Stimulated activated CD4-positive, alpha-beta T cell treated with anti-CD3 and anti-CD28 coated beads, Interleukin-1b, Interleukin-23, amount 100 ng/mL, for 48 hours (primary cell): ENCODE measurements at regions not wholly inside any gene's neighbourhood (a gene's known extent, or its start where the extent isn't known, plus 50 kb on each side); places are given as distances from the start of the nearest gene placed in this dataset.

Experiments
- DNase-seq: peaks from one replicate; pipeline ENCODE4 v3.0.0-alpha.2; 2020

DNA sequence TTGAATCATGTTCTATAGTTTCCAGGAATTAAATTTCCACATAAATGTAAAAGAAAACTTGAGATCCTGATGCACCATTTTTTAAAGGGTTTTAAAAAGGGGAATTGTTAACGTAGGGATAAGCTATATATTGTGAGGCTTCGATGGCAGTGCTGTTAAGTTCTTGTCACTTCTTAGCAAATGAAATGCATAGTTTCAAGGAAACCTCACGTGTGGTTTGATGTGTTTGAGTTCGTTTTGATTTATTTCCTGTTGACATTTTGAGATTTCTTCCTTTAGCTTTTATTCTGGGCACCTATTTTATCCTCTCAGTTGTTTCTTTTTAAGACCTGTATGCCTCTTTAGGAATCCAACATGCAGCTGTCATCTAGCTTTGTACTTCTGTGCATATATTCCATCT lies 301.0 kb downstream of the DOCK8 start:
- DNase-seq: no peak

DNA sequence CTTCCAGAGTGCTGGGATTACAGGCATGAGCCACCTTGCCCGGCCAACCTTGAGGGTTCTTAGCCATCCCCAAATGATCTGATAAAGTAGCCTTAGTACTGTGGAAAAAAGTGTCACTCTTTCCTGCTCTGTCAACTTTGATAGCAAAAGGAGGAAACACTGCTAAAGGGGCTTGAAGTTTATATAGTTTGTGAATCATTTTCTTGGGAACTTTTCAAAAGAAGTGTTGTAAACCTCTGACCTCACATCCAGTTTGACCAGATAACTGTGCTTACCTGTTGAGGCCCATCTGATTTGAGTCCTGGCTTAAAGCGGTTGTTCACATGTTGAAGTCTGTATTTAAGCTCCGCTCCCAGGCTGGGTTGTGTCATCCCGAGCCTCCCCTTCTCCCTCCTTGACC lies 303.3 kb downstream of the DOCK8 start:
- no peak for DNase-seq

DNA sequence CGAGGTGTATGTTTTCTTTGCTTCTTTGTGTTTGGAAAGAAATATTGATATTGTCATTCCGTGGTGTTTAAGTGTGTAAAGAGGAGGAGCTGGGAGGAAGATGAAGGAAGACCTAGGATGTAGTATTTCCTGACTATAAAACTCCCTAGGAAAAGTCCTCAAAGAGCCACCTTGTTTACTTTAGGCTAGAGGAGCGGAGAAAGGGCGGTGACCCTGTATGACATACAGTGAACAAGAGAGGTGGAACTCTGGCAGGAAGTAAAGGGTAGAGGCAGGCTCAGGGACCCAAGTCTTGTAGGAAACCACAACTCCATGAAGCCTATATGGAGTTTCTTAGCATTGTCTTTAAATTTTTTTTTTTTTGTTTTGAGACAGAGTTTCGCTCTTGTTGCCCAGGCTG lies 303.9 kb downstream of the DOCK8 start:
- no peak for DNase-seq

DNA sequence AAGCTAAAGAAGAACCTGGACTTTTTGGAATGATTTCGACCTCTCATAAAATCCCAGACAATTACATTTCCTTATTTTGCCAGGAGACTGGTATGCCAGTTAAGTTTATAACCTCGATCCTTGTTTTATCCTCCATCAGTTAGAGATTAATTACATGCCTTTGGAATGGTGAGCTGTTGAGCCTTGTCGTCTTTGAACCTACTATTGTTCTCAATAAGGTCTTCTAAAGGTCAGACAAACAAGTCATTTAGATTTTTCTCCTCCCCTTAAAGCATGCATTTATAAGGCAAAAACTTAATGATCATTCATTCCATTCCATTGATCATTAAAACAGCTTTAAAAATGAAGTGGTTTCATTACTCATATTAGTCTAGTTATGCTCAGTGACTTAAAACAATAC lies 304.9 kb downstream of the DOCK8 start:
- no peak for DNase-seq

DNA sequence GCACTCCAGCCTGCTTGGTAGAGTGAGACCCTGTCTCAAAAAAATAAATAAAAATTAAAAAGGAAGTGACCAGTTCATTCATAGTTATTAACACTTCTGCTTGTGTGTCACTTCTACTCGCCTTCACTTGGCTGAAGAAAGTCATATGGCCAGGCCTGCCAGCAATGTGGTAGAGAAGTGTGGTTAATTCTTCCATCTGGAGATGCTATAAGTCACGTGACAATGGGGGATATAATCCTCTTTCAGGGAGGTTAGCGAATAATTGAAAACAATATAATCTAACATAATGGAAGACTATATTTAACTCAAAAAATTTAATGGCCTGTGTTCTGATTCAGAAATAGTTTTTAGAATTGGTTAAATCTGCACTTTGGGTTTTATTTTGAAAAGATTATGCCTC lies 305.6 kb downstream of the DOCK8 start:
- no peak for DNase-seq

DNA sequence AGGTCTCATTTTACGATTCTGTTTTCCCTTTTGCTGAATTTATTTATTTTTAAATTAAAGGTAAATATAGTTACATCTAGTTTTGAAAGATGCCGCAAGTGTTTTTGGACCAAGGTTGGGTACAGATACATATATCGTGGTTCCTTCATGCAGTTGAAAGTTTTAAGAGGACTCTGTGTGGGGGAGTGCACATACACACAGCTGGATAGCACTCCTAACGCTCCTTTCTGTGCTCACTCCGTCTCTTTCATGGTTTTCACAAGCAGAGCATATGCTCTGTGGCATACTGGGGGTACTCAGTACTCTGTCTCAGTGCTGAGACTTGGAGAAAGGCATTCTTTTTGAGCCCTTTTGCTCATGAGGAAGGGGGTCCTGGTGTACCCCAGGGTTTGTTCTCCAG lies 307.5 kb downstream of the DOCK8 start:
- DNase-seq: no peak

DNA sequence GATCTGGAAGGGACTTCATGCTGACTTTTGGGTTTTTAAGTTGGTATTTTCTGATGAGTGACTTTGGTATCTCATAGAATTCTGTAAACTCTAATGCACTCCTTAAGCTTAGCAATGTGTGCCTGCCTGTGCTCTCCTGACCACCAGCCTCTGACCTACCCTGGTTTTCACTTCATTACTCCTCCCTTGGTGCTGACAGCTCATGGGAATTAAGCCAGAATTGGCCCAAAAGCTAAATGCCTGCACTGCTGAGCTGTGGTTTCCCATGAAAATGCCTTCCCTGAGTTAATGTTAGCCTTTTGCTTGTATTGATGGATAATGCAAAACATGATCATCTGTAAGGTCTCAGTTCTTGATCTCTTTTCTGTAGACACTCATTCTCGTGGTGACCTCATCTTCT lies 308.0 kb downstream of the DOCK8 start:
- no peak for DNase-seq

DNA sequence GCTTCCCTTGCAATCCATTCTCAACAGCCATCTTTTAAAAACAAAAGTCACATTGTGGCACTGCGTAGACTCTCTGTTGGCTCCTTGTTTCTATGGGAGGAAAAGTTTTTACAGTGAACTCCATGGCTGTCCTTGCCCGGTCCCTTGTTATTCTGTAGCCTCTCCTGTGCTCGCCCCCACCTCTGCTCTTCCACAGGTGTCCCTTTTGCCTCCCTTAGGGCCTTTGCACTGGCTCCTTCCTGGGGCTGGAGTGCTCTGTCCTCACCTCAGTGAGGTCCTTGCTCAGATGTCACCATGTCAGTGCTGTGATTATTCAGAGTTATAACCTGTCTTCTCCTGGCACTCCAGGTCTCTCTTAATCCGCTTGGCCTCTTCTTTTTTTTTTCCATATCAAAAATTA lies 308.8 kb downstream of the DOCK8 start:
- no peak for DNase-seq

DNA sequence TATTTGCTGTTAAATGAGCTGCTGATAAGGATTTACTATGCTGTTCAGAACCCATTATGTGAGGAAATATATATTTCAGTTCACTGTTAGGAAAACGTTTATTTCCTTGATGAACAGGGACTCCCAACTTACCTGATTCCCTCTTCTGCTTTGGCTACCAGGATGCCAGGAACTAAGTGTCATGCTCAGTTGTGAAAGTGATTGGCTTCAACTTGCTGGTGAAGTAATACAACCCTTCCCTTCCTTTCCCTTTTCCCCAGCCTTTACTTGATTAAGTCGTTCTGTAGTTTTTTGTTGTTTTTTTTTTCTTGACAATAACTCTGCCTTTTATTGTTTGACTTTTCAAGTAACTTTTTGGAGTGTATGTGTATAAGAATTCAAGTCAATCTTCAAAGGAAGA lies 309.3 kb downstream of the DOCK8 start:
- DNase-seq: no peak

DNA sequence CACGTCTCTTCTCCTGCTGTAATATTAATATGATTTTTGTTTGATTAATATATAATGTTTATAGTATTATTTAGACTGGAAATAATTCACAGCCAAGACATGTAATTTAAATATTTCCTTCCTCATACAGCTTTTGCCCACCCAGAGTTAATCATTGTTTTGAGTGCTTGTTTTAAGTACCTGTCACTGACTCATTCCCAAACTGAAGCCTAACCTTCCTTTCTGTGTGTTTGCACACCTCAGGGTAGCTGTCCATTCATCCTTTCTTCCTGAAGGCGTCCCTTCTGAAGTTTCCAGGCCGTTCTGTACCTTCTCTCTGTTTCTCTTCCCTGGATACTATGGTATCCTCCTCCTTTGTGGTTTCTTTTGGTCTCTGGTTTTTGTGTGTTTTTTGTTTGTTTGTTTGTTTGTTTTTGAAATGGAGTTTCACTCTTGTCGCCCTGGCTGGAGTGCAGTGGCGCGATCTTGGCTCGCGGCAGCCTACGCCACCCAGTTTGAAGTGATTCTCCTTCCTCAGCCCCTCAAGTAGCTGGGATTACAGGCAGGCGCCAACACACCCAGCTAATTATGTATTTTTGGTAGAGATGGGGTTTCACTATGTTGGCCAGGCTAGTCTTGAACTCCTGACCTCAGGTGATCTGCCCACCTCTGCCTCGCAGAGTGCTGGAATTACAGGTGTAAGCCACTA lies 312.4 kb downstream of the DOCK8 start:
- DNase-seq: no peak

DNA sequence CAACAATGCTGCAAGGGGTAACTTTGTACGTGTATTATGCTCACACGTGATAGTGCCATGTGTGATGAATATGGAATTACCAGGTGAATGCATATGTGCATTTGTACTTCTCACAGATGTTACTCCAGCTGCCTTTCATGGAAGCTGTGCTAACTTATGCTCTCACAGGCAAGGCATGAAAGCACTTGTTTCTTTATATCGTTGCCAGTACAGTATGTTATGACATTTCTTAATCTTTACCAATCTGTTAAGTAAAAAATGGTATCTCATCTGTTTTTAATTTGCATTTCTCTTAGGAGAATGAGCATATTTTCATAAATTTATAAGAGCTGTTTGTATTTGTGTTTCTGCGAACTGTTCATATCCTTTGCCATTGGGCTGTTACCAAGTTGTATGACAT lies 311.8 kb upstream of the DMRT1 start:
- DNase-seq: no peak

DNA sequence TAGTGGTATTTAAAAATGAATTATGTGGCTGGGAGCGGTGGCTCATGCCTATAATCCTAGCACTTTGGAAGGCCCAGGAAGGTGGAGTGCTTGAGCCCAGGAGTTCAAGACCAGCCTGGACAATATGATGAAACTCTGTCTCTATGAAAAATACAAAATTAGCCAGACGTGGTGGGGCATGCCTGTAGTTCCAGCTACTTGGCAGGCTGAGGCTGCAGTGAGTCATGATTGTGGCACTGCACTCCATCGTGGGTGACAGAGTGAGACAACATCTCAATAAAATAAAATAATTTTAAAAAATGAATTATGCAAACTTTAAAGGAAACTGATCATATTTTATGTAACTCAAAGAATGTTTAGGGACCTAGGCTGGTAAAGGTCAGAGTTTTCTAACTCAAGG lies 310.8 kb upstream of the DMRT1 start:
- no peak for DNase-seq

DNA sequence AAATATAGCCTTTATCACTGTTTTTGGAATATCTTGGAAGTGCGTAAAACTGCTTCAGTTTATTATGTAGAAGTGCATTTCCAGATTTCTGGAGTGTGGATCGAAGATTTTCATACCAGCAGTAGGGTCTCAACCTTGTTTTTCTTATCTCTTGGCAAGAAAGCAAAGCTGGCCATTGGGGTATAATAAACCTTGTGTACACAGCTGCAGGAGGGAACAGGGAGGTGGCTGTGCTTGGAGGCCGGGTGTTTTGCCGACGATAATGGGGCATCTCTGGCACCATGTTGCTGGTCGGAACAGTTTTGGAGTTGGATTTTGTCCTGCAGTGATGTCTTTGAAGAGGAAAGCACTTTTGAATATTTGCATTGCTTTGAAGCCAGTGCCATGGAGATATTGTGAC lies 308.8 kb upstream of the DMRT1 start:
- DNase-seq: no peak

DNA sequence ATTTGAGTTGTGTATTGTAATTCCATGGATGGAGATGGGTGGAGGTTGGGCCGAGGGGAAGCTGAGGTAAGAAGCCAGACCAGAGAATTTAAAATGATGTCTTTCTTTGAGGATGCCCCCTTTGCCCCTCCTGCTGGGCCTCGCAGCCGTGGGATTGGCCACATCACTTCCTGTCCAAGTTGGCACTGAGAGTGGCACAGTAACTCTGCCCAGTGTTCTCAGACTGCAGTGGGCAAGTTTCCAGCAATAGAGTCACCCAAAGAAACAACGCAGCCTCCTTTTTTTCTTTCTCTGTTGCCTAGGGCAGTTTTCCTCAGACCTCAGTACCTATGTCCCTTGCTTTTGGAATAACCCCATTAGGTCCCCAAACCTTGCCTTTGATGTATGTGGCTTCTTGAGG lies 306.6 kb upstream of the DMRT1 start:
- DNase-seq: no peak

DNA sequence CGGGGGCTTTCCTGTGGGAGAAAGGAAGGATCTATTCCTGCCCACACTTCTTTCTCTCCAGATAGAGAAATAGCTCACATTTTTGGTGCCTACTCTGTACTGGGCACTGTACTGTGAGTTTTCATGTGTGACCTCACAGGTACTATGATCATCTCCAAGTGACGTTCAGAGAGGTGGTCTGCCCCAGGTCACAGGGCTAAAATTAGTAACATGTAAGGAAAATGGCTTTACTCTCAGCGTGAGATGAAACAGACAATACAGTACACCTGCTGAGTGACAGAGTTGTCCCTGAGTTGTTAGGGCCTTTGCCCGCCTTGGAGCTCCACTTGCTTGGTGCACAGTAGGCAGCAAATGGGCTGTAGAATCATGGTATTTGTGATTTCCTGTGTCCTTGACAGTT lies 306.1 kb upstream of the DMRT1 start:
- no peak for DNase-seq

DNA sequence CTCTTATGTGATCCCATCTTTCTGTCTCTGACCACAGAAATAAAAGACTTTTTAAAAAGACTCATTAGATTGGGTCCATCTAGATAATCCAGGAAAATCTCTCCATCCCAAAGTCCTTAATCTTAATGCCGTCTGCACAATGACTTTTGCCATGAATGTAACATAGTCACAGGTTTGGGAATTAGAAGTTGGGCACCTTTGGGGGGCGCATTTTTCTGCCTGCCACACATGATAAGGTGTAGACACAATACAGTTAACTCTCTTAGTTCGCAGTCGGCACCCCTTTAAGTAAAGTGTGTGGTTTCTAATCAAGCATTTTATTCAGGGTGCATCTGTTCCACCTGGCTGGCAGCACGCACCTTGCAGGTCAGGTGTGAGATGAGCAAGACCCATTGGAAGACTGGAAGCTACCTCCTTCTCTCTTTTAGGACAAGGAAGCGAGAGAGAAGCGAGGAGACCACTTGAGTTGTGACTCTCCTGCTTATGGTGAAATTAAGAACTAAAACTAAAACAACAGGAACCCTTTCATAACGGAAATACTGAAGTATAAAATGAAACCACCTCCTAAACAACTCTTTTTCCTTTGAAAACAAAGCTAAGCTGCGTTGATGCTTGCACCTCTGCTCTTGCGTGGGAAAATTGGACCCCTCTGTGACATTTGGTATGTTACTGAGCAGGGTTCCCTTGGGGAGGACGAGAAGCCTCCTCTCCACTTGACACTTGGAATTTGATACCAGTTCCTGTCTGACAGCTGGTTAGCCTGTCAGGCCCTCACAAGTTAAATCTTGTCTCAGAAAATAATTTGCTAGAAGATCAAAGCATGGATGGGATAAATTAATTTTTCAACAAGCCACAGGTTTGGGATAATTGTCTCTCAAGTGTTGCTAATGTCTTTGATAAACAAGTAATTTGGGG lies 304.6 kb upstream of the DMRT1 start:
- no peak for DNase-seq

DNA sequence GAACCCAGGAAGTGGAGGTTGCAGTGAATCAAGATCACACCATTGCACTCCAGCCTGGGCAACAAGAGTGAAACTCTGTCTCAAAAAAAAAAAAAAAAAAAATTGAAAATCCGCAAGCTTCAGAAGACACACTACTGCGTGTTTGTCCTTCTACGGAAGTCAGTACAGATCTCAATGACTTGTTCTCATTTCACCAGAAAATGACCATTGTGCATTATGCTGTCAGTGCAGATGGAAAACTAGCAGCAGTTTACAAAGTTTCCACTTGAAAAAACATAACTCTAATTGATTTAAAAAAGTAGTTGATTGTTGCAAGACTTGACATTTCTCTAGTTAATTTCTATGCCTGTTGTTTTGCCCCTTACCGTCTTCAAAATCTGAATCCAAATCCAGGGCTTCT lies 298.0 kb upstream of the DMRT1 start:
- DNase-seq: no peak

DNA sequence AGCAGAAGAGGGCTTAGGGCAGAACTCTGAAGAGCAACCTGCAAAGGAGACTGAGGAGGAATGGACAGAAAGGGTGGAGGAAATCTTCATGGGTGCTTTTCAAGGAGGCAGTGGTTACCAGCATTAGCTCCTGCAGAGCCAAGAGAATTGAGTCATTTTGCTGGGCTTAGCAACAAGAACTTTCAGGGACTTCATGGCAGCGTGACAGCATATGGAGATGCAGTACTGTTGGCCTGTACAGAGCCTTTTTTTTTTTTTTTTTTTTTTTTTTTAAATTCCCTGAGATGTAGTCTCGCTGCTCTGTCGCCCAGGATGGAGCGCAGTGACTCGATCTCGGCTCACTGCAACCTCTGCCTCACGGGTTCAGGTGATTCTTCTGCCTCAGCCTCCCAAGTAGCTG lies 296.0 kb upstream of the DMRT1 start:
- DNase-seq: no peak

DNA sequence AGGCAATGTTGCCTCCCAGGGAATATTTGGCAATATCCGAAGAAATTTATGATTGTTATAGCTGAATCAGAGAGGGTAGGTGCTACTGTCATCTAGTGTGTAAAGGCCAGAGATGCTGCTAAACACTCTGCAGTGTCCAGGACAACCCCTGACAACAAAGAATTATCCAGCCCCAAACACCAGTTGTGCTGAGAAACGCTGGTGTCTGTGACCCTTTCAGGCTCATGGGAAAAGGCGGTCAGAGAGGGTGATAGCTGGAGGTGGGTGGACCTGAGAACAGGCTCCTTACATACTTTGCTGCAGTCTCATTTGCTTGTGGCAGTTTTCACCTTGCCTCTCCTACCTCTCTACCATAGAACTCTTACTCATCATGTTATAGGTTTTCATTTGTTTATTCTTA lies 295.3 kb upstream of the DMRT1 start:
- no peak for DNase-seq

DNA sequence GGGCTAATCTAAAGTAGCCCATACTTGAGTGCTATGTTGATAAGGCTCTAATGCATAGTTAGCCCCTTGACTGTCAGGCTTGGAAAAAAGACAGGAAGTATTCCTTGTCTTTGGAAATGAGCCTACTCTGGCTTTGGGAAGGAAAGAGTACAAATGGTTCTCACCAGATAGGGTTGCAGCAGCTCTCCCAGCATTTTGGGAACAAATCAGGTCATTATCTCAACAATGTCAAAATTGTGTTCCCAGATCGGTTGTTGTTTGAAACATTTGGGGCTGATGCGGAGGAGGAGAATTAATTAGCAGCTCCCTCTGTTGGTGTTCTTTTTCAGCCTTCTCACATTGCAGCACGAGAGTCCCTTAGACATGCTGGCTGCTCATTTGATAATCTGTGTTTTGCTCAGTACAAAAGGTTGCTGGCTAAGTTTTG lies 294.7 kb upstream of the DMRT1 start:
- no peak for DNase-seq

DNA sequence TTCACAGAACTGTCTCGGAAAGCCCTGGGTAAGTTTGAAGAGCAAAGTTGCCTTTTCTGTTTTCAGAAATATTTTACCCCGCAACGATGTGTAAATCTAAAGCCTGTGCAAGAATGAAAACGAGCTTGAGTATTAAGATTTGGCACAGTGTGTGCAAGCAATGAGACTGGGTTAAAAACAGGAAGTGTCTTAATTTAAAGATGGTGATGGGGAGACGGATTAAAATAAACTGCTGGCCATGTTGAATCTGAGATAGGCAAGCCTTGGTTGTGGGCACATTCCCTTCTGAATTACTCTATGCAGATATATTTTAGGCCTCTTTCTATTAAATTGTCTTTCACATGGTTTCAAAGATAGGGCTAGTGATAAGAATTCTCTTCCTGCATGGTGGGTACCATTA lies 294.2 kb upstream of the DMRT1 start:
- no peak for DNase-seq

DNA sequence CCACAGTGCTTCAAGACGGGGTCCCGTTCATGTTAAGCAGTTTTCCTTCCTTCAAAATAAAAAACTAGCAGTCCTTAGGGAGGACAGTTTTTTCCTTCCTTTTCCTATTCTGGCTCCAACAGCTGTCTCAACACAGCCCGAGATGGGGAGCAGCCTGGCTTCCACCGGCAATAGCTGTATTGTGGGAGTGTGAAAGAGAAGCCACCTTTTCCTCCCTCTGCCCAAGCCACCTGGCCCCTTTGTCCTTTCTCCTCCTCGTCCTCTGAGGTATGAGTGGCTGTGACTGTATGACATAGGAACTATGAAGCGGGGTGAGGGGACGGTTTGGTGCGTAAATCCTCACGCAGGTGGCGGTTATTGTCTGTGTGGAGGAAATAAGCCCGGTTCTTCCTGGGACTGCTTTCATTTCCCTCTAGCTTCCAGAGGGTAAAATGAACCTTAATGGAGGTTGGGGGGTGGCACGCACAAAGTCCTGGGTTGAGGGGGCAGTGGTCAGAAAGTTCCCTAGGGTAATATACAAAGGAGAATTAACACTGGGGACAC lies 292.0 kb upstream of the DMRT1 start:
- DNase-seq: no peak

DNA sequence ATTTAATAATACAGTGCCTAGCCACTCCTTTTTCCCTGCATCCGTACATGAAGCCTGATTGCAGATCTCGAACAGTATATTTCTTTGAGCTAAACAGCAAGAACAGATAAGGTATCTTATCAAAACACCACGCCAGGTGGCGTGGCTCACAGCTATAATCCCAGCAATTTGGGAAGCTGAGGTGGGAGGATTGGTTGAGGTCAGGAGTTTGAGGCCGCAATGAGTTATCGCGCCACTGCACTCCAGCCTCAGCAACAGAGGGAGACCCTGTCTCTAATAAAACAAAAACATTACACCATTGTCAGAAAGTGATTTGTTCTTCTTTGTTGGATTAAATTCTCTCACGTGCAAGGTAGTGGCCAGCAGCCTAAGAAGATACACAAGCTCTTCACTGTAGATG lies 291.2 kb upstream of the DMRT1 start:
- no peak for DNase-seq
